NCI-H524 (cell line): ENCODE measurements at regions not wholly inside any gene's neighbourhood (a gene's known extent, or its start where the extent isn't known, plus 50 kb on each side); places are given as distances from the start of the nearest gene placed in this dataset.
"Not testable (repeated sequence)": the region's sequence is repeated elsewhere in the genome, so short reads cannot be mapped to it uniquely, and the experiment has no call there.

ENCODE experiments used
- DNase-seq, 2 experiments: peaks; one replicate each; lab custom pipeline; 2025; lab: John Stamatoyannopoulos, UW

DNA sequence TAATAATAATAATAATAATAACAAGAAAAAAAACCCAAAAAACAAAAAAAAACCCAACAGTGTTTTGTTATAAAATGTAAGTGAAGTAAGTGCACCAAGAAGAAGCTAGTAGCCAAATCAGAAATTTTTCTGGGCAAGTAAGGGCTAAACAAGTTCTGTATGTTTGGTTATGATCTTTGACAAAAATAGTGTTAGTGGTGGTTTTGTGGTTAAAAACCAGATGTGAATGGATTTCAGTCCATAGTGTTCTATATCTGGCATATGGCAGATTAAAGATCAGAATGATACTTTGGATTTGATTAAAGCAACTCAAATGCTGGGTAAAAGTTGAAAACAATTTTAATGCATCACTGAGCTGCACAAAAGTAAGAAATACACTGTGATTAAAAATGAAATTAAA, 116.5 kb upstream of the NDST4 start:
- DNase-seq, result no peak

DNA sequence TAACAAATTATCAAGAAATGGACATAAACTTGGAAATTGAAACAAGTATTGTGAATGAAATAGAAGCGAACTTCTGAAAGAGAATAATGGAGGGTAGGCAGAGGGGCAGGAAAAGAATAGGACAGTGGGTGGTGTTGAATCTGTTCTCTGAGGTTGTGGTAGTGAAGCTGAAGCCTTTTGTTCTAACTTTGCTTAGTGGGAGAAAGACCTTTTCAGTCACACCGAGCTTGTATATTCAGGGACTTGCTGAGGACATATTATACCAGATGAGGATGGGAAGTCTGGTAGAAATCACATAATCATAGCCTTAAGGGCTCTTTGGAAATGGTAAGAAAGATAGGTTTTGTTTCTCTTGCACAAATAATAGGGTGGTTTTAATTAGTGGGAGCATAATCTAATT, 115.4 kb upstream of the NDST4 start:
- DNase-seq, result no peak

GRCh38 chr4:115222061-115222460, 108.6 kb upstream of the NDST4 start:
- DNase-seq, result no peak

- no peak for DNase-seq
These were observed 106.4 kb upstream of the NDST4 start for GRCh38 chr4:115219862-115220261.

DNA sequence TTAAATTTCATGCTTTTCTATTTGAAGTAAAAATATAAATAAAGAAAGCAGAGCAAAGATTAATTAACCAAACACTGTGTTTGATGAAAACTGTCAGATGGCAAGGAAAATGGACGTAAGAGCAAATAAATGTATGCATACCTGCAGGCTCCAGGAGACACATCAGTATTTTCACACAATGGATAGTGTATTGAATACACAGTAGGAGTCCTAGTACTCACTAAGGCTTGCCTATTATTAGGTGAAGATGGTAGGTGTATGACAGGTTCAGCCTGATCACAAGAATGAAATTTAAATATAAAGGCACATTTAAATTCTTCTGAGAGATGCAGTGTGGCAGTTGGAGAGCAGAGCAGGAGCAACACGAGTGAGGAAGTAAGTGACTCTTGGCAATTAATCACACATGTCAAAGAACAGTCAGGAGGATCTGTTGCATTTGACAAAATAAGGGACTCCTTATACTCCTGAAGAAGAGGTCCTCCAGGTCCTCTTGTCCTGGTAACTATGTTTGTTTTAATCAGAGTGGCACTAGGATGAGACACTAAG, 106.0 kb upstream of the NDST4 start:
- no peak for DNase-seq

DNA sequence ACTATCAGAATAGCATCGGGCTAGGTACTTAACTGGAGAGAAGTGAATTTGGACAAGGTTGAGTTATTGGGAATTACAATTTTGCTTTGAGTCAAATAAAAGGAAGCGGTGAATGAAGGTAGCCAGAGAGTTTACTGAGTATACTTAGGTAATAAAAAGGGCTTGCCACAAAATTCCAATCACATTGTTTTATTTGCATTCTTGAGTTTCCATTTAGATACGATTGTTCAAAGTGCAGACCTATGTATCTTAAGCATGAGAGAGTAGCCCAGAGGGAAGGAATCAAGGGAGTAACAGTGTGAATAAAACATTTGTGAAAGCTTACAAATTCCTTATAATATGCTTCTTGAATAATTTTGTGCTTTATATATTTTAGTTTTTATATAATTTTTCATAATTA, 102.5 kb upstream of the NDST4 start:
- no peak for DNase-seq

GRCh38 chr4:115213716-115214115, 100.3 kb upstream of the NDST4 start:
- no peak for DNase-seq

- no peak for DNase-seq
These were observed 87.6 kb upstream of the NDST4 start for GRCh38 chr4:115201042-115201330.

- not testable (repeated sequence) for DNase-seq
These were observed 87.0 kb upstream of the NDST4 start for GRCh38 chr4:115200201-115201041.

DNA sequence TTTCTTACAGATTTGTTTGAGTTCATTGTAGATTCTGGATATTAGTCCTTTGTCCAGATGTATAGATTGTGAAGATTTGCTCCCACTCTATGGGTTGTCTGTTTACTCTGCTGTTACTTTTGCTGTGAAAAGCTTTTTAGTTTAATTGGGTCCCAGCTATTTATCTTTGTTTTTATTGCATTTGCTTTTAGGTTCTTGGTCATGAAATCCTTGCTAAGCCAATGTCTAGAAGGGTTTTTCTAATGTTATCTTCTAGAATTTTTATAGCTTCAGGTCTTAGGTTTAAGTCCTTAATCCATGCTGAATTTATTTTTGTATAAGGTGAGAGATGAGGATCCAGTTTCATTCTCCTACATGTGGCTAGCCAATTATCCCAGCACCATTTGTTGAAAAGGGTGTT, 81.2 kb upstream of the NDST4 start:
- not testable (repeated sequence) for DNase-seq

GRCh38 chr4:115190529-115190928, 77.1 kb upstream of the NDST4 start:
- no peak for DNase-seq

GRCh38 chr4:115187136-115187535, 73.7 kb upstream of the NDST4 start:
- DNase-seq, result no peak

GRCh38 chr4:115179438-115180062, 66.1 kb upstream of the NDST4 start:
- DNase-seq, result not testable (repeated sequence)

GRCh38 chr4:115178687-115179086, 65.3 kb upstream of the NDST4 start:
- DNase-seq, result not testable (repeated sequence)

DNA sequence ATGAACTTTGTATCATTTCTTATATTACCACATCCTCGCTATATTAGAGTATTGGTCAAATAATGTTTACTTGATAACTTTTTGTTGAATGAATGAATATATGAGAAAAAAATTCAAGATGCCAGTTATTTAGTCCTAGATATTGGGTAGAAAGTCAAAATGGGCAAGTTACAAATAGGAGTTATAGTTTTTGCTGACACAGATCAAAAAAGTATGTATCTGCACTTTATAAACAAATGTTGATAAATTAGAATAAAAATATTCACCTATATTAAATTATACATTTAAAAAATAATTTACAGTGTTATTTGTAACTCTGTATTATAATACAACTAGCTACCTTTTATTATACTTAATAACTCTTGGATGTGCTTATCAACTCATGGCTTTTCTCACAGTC, 57.8 kb upstream of the NDST4 start:
- no peak for DNase-seq

DNA sequence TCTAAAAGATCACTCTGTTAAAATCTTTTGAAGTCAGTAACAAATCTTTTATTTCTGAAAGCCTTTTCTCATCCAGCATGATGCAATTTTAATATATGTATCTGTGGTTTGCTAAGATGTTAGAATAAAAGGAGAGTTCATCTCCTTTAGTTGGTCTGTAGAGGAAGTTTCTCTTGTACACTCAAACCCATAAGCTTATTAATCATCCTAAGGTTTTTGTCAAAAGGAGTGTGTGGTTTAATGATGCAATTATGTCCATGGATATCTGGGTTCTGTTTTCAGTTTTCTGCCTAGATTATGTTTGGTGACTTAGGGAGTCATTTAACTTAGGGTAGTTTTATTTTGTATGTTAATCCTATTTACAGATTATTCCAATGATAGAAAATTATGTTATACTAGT, 52.1 kb upstream of the NDST4 start:
- no peak for DNase-seq
